ENCODE measurements at regions not wholly inside any gene's neighbourhood (a gene's known extent, or its start where the extent isn't known, plus 50 kb on each side); places are given as distances from the start of the nearest gene placed in this dataset.

DNA sequence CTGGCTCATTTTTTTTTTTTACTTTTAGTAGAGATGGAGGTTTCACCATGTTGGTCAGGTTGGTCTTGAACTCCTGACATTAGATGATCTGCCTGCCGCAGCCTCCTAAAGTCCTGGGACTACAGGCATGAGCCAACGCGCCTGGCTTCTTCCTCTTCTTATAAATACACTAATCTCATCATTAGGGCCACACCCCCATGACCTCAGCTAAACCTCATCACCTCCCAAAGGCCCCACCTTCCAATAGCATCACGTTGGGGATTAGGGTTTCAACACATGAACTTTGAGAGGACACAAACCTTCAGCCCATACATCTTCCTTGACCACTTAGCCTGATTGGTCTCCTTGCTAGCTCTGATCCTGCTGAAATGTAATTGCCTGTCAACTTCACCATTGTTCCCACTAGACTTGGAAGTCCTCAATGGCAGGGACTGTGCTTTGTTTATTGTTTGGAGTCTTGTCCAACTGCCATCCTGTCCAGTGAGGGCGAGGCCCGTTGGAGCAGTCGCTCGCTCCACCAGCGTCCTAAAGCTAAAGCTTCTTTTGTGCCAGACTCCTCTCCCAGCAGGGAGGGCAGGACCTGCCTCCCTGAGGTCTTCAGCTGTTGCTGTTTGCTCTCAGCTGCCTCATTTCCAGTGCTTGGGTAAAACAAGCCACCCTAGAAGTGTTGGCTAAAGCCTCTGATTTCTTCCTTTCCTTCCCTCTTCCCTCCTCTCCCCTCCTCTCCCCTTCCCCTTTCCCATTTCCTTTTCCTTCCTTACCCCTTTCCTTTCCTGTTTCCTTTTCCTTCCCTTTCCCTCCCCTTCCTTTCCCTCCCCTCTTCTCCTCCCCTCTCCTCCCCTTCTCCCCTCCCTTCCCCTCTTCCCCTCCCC, 85.3 kb downstream of the HAPSTR1 start:
- no peaks in the 10 kb centered on the region for H3K9me3 ChIP-seq
- DNase-seq, result no peak
- H3K27me3 ChIP-seq, result no peaks in the 10 kb centered on the region; the same call in 1 of the 2 replicates
- H3K36me3 ChIP-seq, result no peaks in the 10 kb centered on the region
- no peak overlapping the region for H3K4me3 ChIP-seq

DNA sequence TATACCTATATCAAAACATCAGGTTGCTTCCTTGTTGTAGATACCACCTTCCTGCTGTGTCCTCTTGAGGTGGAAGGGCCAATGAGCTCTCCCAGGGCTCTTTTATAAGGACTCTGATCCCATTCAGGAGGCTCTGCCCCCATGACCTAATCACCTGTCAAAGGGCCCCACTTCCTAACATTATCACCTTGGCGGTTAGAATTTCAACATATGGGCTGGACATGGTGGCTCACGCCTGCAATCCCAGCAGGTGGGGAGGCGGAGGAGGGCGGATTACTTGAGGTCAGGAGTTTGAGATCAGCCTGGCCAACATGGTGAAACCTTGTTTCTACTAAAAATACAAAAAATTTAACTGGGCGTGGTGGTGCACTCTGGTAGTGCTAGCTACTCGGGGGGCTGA, 86.4 kb downstream of the HAPSTR1 start:
- no peak for DNase-seq
- Histone ChIP-seq H3K9me3 (no peaks in the 10 kb centered on the region), H3K36me3 (no peaks in the 10 kb centered on the region), H3K27me3 (no peaks in the 10 kb centered on the region), H3K4me3 (no peak overlapping the region)

DNA sequence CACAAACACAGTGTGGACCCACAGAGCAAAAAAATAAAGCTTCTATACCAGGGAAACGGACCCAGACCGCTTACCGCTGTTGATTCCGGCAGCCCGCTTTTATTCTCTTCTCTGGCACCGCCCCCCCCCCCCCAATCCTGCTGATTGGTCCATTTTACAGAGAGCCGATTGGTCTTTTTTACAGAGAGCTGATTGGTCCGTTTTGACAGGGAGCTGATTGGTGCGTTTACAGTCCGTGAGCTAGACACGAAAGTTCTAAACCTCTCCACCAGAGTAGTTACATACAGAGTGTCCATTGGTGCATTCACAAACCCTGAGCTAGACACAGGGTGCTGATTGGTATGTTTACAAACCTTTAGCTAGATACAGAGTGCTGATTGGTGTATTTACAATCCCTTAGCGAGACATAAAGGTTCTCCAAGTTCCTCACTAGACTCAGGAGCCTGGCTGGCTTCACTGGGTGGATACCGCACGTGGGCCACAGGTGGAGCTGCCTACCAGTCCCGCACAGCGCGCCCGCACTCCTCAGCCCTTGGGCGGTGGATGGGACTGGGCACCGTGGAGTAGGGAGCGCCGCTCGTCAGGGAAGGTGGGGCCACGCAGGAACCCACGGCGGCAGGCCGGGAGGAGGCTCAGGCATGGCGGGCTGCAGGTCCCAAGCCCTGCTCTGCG, 92.4 kb downstream of the HAPSTR1 start:
- no peaks in the 10 kb centered on the region for H3K36me3 ChIP-seq
- H3K9me3 ChIP-seq, result no peaks in the 10 kb centered on the region
- no peak for DNase-seq
- H3K27me3 ChIP-seq, result no peaks in the 10 kb centered on the region
- no peak overlapping the region for H3K4me3 ChIP-seq

DNA sequence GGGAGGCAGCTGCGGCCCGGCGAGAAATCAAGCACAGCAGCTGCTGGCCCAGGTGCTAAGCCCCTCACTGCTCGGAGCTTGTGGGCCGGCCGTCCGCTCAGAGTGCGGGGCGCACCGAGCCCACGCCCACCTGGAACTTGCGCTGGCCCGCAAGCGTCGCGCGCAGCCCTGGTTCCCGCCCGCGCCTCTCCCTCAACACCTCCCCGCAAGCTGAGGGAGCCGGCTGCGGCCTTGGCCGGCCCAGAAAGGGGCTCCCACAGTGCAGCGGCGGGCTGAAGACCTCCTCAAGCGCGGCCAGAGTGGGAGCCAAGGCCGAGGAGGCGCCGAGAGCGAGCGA, 92.9 kb downstream of the HAPSTR1 start:
- H3K9me3 ChIP-seq, result no peaks in the 10 kb centered on the region

DNA sequence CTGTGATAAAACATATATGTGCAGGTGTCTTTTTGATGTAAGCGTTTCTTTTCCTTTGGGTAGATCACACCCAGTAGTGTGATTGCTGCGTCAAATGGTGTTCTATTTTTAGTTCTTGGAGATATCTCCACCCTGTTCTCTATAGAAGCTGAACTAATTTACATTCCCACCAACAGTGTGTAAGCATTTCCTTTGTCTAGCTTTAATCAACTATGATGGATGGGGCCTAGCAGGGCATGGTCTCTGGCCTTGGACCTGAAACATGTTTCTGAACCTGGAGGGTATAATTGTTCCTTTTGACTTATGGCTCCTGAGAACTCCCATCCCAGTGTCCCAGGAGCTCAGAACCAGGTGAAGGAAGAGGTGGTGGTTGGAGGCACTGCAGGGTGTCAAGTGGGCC, 93.9 kb downstream of the HAPSTR1 start:
- Histone ChIP-seq H3K4me3 (no peak overlapping the region), H3K27me3 (no peaks in the 10 kb centered on the region), H3K36me3 (no peaks in the 10 kb centered on the region), H3K9me3 (no peaks in the 10 kb centered on the region)
- DNase-seq, result no peak

More for the DNA sequence above, 92.9 kb downstream of the HAPSTR1 start:
- H3K27me3 ChIP-seq, result no peaks in the 10 kb centered on the region
- DNase-seq, result no peak
- H3K36me3 ChIP-seq, result no peaks in the 10 kb centered on the region
- no peak overlapping the region for H3K4me3 ChIP-seq

DNA sequence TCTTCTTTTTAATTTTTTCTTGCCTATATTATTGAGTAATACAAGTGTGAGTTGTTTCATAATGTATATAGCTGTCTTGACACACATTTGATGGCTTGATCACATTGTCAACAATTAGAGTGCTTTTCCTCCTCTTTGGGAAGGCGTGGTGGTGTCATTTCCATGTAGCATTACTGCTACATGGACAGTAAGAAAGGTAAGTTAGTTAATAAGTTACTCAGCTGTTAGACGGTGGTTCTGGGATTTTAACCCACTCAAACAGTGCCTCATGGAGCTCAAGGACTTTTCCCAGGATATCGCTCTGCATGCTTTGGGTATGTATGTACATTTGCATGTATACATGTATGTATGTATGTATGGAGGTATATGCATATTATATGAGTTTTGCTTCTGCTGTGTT, 94.6 kb downstream of the HAPSTR1 start:
- H3K9me3 ChIP-seq, result no peaks in the 10 kb centered on the region

DNA sequence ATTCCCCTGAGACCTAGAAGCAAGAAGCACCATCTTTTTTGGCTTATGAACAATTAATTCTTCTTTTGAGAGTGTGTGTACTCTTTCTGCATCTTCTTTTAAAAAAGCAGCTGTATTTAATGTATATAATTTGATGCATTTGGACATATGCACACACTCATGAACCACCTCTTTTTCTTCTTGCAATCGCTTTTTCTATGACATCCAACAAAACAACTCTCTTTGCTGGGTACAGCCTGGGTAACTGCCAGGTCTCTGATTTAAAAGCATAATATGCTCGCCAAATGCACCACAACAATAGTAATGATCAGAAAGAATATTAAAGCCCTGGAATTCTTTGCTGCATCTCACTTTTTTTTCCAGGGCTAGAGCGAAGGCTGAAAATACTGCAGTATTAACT, 97.3 kb downstream of the HAPSTR1 start:
- Histone ChIP-seq H3K9me3 (no peaks in the 10 kb centered on the region), H3K27me3 (no peaks in the 10 kb centered on the region), H3K36me3 (no peaks in the 10 kb centered on the region), H3K4me3 (no peak overlapping the region)
- DNase-seq, result no peak

More for the DNA sequence above, 94.6 kb downstream of the HAPSTR1 start:
- no peak for DNase-seq
- Histone ChIP-seq H3K4me3 (no peak overlapping the region), H3K36me3 (no peaks in the 10 kb centered on the region), H3K27me3 (no peaks in the 10 kb centered on the region)

DNA sequence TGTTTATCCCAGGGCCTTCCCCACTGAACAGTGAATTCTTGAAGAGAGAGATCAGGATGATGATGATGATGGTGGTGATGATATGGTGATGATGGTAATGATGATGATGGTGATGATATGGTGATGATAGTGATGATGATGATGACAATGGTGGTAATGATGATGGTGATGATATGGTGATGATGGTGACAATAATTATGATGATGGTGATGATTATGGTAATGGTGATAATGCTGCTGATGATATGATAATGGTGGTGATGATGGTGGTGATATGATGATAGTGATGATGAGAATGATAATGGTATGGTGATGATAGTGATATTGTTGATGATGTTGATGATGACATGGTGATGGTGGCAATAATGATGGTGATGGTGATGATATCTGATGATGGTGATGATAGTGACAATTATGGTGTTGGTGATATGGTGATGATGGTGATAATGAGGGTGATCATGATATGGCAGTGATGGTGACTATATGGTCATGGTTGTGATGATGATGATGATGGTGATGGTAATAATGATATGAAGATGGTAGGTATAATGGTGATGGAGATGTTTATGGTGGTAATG, 99.9 kb downstream of the HAPSTR1 start:
- H3K27me3 ChIP-seq, result no peaks in the 10 kb centered on the region
- no peak for DNase-seq
- H3K9me3 ChIP-seq, result no peaks in the 10 kb centered on the region
- no peaks in the 10 kb centered on the region for H3K36me3 ChIP-seq
- no peak overlapping the region for H3K4me3 ChIP-seq

DNA sequence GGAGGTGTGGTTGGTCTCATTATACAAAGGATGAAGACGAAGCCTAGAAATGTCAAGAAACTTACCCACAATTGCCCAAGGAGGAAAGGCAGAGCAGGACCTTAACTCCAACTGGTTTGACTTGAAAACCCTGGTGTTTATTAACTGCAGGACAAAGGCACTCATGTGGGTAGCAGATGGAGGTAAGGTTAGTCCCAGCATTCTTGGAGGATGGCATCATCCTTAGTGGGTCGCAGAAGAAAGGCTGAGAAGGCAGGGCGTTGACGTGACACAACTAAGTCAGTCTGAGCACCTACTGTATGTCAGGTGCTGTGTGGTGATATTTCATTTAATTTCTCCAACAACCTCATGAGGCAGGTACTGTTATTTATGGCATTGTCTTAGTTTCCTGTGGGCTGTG, 101.3 kb downstream of the HAPSTR1 start:
- Histone ChIP-seq H3K36me3 (no peaks in the 10 kb centered on the region), H3K4me3 (no peak overlapping the region), H3K27me3 (no peaks in the 10 kb centered on the region), H3K9me3 (no peaks in the 10 kb centered on the region)
- no peak for DNase-seq

DNA sequence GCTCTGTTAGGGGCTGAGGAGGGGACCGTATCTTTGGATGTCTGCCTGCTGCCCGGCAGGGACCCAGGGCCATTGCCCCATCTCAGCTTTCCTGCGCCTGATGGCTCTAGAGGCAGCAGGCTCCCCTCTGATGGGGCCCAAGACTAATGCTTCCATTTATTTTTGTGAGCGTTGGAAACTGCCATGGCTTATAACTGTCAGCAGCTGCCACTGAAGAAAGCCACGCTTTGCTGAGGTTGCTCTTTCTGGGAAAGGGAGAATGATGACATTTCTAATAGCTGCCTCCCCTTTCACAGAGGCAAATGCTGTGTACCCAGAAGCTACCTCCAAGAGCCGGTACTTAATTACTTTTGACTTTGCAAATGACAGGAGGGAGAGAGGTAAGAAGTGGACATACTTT, 103.8 kb downstream of the HAPSTR1 start:
- Histone ChIP-seq H3K27me3 (no peaks in the 10 kb centered on the region; the same call in 1 of the 2 replicates), H3K36me3 (no peaks in the 10 kb centered on the region), H3K9me3 (no peaks in the 10 kb centered on the region), H3K4me3 (no peak overlapping the region)
- DNase-seq, result no peak

DNA sequence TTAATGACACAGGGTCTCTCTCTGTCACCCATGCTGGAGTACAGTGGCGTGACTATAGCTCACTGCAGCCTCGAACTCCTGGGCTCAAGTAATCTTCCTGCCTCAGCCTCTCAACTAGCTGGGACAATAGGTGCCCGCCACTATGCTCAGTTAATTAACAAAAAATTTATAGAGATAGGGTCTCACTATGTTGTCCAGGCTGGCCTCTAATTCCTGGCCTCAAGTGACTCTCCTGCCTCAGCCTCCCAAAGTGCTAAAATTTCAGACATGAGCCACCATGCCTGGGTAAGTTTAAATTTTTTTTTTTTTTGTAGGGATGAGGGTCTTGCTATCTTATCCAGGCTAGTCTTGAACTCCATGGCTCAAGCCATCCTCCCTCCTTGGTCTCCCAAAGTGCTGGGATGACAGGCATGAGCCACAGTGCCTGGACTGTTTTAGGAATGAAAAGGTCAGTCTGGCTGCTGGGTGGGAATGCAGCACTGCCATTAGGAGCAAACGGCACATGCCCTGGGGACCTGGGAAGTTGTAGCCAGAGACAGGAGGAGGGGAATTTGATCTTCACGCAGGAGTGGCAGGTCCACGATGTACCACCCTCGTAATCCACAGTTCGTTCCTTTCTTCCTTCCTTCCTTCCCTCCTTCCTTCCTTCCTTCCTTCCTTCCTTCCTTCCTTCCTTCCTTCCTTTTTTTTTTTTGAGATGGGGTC, 106.7 kb downstream of the HAPSTR1 start:
- H3K27me3 ChIP-seq, result no peaks in the 10 kb centered on the region; the same call in 1 of the 2 replicates

DNA sequence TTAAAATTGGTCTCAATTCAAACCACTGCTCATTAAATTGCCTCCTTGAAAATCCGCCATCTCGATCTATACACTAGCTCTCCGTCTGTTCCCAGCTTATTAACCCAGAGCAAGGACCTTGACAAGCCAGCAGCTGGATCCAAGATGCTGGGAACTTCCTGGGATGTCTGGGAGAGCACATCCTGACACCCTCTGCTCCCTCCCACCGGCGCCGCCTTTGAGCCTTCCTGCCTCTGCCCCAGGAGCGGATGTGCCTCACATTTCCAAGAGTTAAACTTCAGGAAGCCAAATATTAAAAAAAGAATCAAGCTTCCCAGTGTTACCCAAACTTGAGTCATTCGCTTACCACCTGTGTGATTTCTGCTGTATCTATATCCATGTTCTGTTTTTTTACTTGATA, 107.9 kb downstream of the HAPSTR1 start:
- Histone ChIP-seq H3K27me3 (no peaks in the 10 kb centered on the region; the same call in 1 of the 2 replicates), H3K9me3 (peaks cover 3% of the 10 kb centered on the region; the same call in 1 of the 2 replicates), H3K4me3 (no peak overlapping the region), H3K36me3 (no peaks in the 10 kb centered on the region)
- DNase-seq, result peak; percentile 33

More for the DNA sequence above, 106.7 kb downstream of the HAPSTR1 start:
- no peaks in the 10 kb centered on the region for H3K36me3 ChIP-seq
- DNase-seq, result no peak
- H3K9me3 ChIP-seq, result peaks cover 3% of the 10 kb centered on the region; the same call in 1 of the 2 replicates
- no peak overlapping the region for H3K4me3 ChIP-seq

DNA sequence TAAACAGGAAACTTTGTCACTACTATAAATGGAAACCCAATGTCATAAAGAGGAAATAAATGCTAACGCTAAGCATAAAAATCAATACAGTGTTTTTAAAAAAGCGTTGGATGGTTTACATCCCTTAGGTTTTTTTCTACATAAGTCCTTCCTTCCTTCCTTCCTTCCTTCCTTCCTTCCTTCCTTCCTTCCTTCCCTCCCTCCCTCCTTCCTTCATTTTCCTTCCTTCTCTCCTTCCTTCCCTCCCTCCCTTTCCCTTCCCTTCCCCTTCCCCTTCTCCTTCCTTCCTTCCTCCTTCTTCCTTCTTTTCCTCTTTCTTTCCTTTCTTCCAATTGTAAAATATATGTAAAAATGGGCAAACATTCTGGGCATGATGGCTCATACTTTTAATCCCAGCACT, 108.3 kb downstream of the HAPSTR1 start:
- no peak for DNase-seq

DNA sequence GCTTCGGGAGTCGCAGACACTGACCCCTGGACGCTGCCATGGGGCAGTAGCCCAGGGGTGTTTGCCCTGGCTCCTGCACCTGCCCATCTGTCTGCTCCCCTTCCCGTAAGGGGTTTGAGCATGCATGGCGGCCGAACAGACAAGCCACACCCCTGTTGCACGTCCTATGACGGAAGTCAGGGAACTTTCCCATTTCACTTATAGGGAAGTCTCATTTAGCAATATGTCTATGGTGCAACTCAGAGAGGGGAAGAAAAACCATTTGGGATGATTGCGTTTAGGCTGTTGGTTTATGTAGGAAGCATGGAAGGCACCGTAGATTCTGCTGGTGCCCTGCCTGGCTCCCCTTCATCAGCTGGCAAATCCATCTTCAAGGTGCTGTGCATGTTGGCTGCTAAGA, 112.5 kb downstream of the HAPSTR1 start:
- H3K36me3 ChIP-seq, result no peaks in the 10 kb centered on the region
- peaks cover 3% of the 10 kb centered on the region; the same call in 1 of the 2 replicates for H3K9me3 ChIP-seq
- no peak for DNase-seq
- H3K4me3 ChIP-seq, result no peak overlapping the region
- H3K27me3 ChIP-seq, result peaks cover 4% of the 10 kb centered on the region; the same call in 1 of the 2 replicates

More for the DNA sequence above, 108.3 kb downstream of the HAPSTR1 start:
- Histone ChIP-seq H3K9me3 (peaks cover 3% of the 10 kb centered on the region; the same call in 1 of the 2 replicates), H3K4me3 (no peak overlapping the region), H3K27me3 (peaks cover under 1% of the 10 kb centered on the region; the same call in 1 of the 2 replicates), H3K36me3 (no peaks in the 10 kb centered on the region)

DNA sequence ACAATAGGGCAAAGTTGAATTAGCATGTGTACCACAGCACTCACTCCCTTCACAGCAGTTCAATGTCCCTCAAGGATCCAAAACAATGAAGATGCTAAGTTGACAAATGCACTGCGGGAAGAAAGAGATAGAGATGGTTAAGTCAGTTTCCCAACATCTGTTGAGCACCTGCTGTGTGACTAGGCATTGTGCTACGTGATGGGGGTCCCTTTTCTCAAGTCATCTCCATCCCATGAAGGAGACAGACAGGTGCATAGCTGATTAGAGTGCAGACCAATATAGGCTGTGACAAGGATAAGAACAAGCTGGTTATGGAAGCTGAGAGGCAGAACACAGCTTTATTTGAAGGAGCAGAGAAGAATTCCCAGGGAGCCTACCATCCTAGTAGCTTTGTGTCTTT, 114.2 kb downstream of the HAPSTR1 start:
- Histone ChIP-seq H3K9me3 (peaks cover 3% of the 10 kb centered on the region; the same call in 1 of the 2 replicates), H3K27me3 (peaks cover 4% of the 10 kb centered on the region), H3K4me3 (no peak overlapping the region), H3K36me3 (no peaks in the 10 kb centered on the region)
- DNase-seq, result no peak

DNA sequence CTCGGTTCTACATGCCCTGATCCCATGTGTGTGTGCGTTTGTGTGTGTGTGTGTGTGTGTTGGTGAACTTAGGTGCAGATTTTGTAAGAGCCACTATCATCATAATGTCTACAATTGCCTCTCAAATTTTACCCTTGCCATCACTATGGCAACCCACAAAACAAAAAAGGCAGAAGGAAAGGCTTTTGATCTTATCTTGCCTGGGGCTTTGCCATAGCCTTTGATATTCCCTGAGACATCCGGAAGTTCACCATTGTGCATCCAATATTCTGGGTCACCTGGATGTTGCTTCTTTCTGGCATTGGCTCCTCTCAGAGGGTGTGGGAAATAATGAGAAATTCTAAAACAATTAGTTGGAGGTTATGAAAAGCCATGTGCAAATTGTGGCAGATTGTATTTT, 114.7 kb downstream of the HAPSTR1 start:
- Histone ChIP-seq H3K9me3 (no peaks in the 10 kb centered on the region), H3K27me3 (peaks cover 4% of the 10 kb centered on the region), H3K36me3 (no peaks in the 10 kb centered on the region), H3K4me3 (no peak overlapping the region)
- no peak for DNase-seq

DNA sequence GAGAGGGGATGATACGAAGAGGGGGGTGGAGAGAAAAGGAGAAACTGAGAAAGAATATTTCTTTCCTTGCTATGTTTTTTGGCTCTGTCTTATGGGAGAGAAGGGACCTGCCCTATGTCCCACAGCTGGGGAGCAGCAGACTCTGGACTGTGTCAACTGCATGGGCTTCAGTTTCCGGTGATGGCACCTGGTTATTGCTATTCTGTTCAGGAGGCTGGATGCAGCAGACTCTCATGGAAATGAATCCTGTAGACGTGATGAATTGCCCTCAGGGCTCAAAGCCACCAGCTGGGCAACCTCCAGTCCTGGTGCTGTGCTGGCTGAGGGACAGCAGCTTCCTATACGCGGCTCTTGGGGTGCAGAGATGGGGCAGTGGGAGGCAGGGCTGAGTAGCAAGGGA, 121.2 kb downstream of the HAPSTR1 start:
- Histone ChIP-seq H3K27me3 (peaks cover 2% of the 10 kb centered on the region), H3K36me3 (no peaks in the 10 kb centered on the region), H3K4me3 (no peak overlapping the region), H3K9me3 (no peaks in the 10 kb centered on the region)
- DNase-seq, result no peak

All from MG63 (cell line).